HG02642 (cell line): ENCODE measurements at regions not wholly inside any gene's neighbourhood (a gene's known extent, or its start where the extent isn't known, plus 50 kb on each side); places are given as distances from the start of the nearest gene placed in this dataset.
"Not testable (repeated sequence)": the region's sequence is repeated elsewhere in the genome, so short reads cannot be mapped to it uniquely, and the experiment has no call there.

Source experiments
- ATAC-seq: cut with Tn5 transposase; IDR thresholded peaks from one replicate; pipeline ENCODE4 v1.9.1; 2021; ENCODE audit warnings: mild to moderate bottlenecking; ENCODE audit not compliant: unreplicated experiment, poor library complexity

DNA sequence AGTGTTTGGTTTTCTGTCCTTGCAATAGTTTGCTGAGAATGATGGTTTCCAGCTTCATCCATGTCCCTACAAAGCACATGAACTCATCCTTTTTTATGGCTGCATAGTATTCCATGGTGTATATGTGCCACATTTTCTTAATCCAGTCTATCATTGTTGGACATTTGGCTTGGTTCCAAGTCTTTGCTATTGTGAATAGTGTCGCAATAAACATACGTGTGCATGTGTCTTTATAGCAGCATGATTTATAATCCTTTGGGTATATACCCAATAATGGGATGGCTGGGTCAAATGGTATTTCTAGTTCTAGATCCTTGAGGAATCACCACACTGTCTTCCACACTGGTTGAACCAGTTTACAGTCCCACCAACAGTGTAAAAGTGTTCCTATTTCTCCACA is 269.8 kb upstream of the DCN start:
- not testable (repeated sequence) for ATAC-seq

- ATAC-seq = no peak
Observed at GRCh38 chr12:91441993-91442952, 259.7 kb upstream of the DCN start.

DNA sequence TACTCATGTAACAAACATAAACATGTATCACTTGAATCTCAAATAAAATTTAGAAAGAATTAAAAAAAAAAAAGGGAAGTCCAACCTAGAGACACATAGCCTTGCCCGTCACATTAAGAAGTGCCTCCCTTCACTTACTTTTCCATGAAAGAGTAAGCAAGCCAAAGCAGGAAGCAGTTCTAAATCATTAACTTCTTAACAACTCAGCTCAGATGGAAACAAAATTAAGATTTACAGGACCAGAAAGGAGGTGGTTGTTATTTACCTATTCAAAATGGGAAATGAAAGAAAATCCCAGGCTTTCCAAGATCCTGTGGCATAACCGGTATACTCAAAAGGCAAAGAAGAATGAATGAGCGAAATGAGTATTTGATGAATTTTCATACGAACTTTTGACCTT is 258.6 kb upstream of the DCN start:
- ATAC-seq = no peak

- no peak for ATAC-seq
Observed at GRCh38 chr12:91434081-91434480, 251.5 kb upstream of the DCN start.

- no peak for ATAC-seq
Observed at GRCh38 chr12:91432755-91433154, 250.1 kb upstream of the DCN start.

GRCh38 chr12:91432089-91432488 is 249.5 kb upstream of the DCN start:
- ATAC-seq = no peak

GRCh38 chr12:91424506-91424905 is 241.9 kb upstream of the DCN start:
- no peak for ATAC-seq

- no peak for ATAC-seq
Observed at GRCh38 chr12:91423693-91424050, 241.1 kb upstream of the DCN start.

- ATAC-seq = no peak
Observed at GRCh38 chr12:91422811-91423692, 240.4 kb upstream of the DCN start.

DNA sequence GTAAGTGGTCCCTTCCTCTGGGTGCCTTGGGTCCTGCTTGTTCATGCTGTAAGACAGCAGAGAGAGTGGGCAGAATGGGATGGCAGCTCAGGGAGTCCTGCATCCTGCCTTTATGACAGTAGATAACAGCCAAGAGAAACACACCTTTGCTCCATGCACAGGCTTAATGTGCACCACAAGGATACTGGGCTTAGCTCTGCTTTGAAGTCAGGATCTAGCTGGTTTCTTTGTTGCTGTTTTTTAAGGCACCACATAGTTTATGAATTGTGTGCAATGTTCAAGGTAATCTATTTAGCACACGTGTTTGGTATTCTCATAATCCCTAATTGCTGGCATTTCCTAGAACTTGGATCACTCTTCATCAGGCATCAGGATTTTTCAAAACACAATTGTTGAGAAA is 239.5 kb upstream of the DCN start:
- no peak for ATAC-seq

GRCh38 chr12:91419809-91420208 is 237.2 kb upstream of the DCN start:
- ATAC-seq = no peak

DNA sequence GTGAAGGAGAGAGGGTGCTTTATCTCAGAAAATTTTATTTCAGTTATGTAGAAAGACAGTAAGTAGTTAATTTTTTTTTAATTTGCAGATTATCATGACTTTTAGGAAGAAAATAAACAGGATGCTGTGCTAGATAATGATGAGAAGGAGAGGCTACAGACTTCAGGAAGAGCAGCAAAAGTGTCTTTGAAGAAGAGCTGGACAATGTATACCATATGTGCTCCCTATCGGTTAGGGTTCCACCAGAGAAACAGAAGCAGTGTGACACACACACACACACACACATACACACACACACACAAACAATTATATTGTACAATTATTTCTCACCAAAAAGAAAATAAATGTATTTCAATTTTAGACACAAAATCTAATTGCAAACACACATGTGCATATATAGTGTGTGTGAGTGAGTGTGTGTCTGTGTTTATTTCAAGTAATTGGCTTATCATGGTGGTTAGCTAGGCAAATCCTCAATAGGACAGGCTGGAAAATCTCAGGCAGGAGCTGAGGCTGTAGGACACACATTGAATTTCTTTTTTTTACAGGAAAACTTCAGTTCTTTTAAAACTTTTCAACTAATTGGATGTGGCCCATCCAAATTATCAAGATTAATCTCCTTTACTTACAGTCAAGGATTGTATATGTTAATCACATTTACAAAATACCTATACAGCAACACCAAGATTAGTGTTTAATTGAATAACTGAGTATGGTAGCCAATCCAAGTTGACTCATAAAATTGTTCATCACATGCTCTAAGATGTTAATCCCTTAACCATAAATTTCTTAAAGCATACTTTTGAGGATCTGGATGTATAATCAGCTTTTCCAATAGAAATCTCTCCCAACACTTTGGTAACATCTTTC is 235.8 kb upstream of the DCN start:
- ATAC-seq = no peak

DNA sequence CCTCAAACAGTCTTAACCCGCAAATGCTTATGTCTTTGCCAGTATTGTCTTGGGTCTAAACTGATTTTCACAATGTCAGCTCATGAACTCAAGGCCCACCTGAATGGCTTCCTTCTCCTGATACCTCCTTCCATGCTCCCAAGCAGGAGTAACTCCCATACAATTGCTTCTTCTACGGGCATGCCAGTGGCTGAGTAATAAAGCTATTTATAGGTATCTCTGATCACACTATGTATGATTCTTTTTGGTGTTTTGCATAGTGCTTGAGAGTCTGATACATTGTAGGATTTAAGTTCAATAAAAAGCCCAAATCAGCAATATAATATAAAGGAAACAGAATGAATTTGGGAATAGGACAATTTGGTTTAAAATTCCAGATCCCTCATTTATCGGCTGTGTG is 235.0 kb upstream of the DCN start:
- ATAC-seq = no peak

GRCh38 chr12:91414636-91415035 is 232.0 kb upstream of the DCN start:
- no peak for ATAC-seq

DNA sequence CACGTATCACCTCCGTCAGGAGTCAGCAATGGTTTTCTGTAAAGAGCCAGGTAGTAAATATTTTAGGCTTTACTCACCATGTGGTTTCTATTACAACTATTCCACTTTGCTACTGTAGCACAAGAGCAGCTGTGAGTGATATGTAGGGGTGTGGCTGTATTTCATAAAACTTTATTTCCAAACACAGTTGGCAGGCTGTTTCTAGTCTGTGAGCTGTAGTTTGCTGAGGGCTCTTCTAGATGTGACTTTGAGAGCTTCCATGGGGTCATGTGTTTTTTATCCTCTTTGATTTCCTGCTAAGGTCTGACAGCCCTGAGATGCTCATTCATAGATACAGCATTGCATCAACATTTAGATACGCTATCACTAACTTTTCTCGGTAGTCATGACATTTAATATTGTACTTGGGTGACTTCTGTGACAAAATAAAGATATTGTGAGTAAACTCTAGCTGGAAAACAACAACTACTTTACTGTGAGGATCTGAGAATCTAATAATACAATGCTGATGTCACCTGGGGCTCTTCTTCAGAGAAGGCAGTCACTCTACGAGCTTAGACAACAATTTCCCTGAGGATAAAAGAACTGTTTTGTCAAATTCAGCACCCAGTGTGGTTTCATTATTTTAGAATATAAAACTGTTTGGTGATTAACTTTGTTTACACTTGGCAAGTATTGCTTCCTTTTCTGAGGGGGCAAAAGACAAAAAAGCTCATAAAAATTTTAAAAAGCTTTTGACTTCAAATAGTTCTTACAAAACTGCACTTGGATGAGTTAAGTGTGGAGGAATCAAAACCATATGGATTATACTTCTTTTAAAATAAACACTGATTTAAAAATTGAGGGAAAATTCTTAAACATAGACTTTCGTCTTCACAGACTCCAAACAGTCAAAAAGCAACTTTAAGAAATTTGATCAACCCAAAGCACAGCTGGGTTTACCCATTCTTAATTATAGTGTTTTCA is 231.2 kb upstream of the DCN start:
- no peak for ATAC-seq

GRCh38 chr12:91406920-91407341 is 224.3 kb upstream of the DCN start:
- ATAC-seq = peak; percentile 65

- no peak for ATAC-seq
Observed at GRCh38 chr12:91404441-91404840, 221.8 kb upstream of the DCN start.

GRCh38 chr12:91401190-91401589 is 218.6 kb upstream of the DCN start:
- no peak for ATAC-seq

GRCh38 chr12:91400271-91400670 is 217.7 kb upstream of the DCN start:
- no peak for ATAC-seq
